GM21423 (cell line): ENCODE measurements at regions not wholly inside any gene's neighbourhood (a gene's known extent, or its start where the extent isn't known, plus 50 kb on each side); places are given as distances from the start of the nearest gene placed in this dataset.
A peak's percentile ranks its signal among the peaks of the same experiment; 100 is the strongest.
"Not testable (repeated sequence)": the region's sequence is repeated elsewhere in the genome, so short reads cannot be mapped to it uniquely, and the experiment has no call there.

Source experiments
- ATAC-seq: cut with Tn5 transposase; IDR thresholded peaks from one replicate; pipeline ENCODE4 v1.9.1; 2021; ENCODE audit warnings: mild to moderate bottlenecking, moderate library complexity; ENCODE audit not compliant: unreplicated experiment

- ATAC-seq, result no peak
Measured at GRCh38 chr13:28607187-28607955, 51.6 kb upstream of the POMP start.

- ATAC-seq, result no peak
Measured at GRCh38 chr13:28606466-28606865, 52.5 kb upstream of the POMP start.

GRCh38 chr13:28605147-28605546 is 53.8 kb upstream of the POMP start:
- ATAC-seq, result not testable (repeated sequence)

GRCh38 chr13:28603043-28603664 is 55.8 kb upstream of the POMP start:
- ATAC-seq, result no peak

- ATAC-seq, result no peak
Measured at GRCh38 chr13:28602580-28602979, 56.4 kb upstream of the POMP start.

- no peak for ATAC-seq
Measured at GRCh38 chr13:28601581-28601980, 57.3 kb upstream of the POMP start.

- no peak for ATAC-seq
Measured at GRCh38 chr13:28597641-28598040, 61.3 kb upstream of the POMP start.

GRCh38 chr13:28590461-28590860 is 68.5 kb upstream of the POMP start:
- ATAC-seq, result no peak

- ATAC-seq, result no peak
Measured at GRCh38 chr13:28588296-28588695, 70.6 kb upstream of the POMP start.

GRCh38 chr13:28587174-28587540 is 71.8 kb upstream of the POMP start:
- ATAC-seq, result no peak

- ATAC-seq, result no peak
Measured at GRCh38 chr13:28586439-28587173, 72.3 kb upstream of the POMP start.

GRCh38 chr13:28585561-28585960 is 73.4 kb upstream of the POMP start:
- ATAC-seq, result no peak

GRCh38 chr13:28584873-28585381 is 74.0 kb upstream of the POMP start:
- ATAC-seq, result no peak

GRCh38 chr13:28583651-28584091 is 75.3 kb upstream of the POMP start:
- ATAC-seq, result no peak

- ATAC-seq, result peak; percentile 16
Measured at GRCh38 chr13:28582892-28583240, 76.1 kb upstream of the POMP start.

- peak; percentile 55 for ATAC-seq
Measured at GRCh38 chr13:28582225-28582891, 76.6 kb upstream of the POMP start.

- ATAC-seq, result no peak
Measured at GRCh38 chr13:28581451-28581850, 77.5 kb upstream of the POMP start.

GRCh38 chr13:28579736-28580135 is 79.2 kb upstream of the POMP start:
- no peak for ATAC-seq

- ATAC-seq, result no peak
Measured at GRCh38 chr13:28579322-28579721, 79.6 kb upstream of the POMP start.

- no peak for ATAC-seq
Measured at GRCh38 chr13:28576067-28576466, 81.1 kb upstream of the FLT1 start.

GRCh38 chr13:28575200-28575599 is 80.3 kb upstream of the FLT1 start:
- ATAC-seq, result no peak
